GM21526 (cell line): ENCODE measurements at regions not wholly inside any gene's neighbourhood (a gene's known extent, or its start where the extent isn't known, plus 50 kb on each side); places are given as distances from the start of the nearest gene placed in this dataset.
A peak's percentile ranks its signal among the peaks of the same experiment; 100 is the strongest.

Experiments used
- ATAC-seq: cut with Tn5 transposase; IDR thresholded peaks from one replicate; pipeline ENCODE4 v1.9.1; 2021; ENCODE audit warnings: moderate library complexity; ENCODE audit not compliant: unreplicated experiment, low FRiP score

DNA sequence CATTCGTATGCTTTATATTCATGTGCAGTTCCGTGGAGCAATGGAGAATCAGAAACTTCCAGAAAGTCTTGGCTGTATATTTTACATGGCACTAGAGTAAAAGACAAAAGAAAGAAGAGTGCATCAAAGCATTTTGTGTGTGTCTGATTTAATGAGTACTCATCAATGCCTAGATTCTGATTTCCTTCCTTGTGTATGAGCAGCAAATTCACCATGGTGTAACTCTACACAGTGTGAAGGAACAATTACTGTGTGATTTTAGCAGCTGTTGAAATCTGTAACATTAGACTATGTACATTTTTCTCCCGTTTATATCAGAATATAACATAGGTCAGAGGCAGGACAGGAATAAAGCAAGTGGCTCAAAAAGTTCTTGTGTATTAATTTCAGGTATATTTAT lies 102.0 kb upstream of the TSC22D2 start:
- ATAC-seq: no peak

DNA sequence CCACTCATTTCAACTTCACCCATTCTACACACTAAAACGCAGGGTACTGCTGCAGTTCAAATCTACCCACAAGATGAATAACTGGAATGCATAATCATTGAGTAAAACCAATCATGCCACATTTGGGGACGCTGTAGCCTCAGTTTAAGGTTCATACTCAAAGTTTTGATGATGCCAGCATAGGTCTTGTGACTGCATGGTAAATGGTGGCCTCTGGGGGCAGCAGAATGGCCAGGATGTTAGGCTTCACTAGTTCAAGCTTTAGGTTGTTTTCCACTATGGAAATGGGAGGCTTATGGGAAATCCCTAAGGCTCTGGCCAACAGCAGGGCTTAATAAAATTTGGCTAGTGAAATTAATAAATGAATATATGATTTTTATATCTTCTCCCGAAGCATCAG lies 104.3 kb upstream of the TSC22D2 start:
- ATAC-seq: no peak

DNA sequence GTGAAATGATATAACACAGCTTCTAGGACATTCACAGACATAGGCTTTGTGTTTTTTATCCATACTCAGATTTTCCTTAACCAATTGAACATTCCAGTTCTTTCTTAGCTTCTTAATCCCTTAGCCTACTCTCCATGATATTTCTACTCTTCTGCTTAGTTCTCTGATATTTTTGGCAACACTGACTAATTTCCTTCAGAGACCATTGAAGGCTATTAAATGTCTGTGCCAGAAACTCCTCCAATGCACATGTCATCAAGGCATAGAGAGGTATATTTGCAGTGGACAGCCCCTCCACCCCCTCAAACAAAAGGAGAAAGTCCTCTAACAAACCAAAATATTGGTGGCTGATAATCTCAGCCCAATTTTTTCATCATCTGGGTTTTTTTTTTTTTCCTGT lies 105.9 kb upstream of the TSC22D2 start:
- ATAC-seq: no peak

DNA sequence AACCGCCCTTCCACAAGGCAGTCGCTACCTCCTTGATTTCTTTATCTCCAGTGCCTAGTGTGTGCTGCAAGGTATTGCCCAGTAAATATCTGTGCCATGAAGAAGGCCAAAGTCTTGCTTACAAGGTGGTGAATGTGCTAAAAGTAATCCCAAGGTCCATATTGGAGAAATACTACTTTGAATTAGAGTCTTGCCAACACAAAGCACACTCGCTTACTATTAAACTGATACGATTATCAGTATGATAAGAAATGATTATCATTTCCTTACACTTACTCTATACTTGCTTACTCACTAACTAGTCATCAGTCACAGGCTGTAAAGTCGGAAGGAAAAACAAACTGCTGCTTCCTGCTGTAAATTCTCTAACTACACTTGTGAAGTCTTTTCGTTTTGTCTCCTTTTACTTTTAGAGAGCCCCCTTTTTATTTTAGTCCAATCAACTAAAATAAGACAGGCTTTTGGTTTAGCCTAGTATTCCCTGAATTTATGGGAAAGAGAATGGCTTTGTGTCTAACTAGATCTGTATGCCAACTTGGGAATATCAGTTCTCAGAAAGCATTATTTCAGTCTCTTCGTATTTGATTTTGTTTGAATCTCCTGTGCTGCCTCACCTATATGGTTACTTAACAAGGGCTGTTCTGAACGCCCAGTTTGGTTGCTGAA lies 107.1 kb upstream of the TSC22D2 start:
- no peak for ATAC-seq

DNA sequence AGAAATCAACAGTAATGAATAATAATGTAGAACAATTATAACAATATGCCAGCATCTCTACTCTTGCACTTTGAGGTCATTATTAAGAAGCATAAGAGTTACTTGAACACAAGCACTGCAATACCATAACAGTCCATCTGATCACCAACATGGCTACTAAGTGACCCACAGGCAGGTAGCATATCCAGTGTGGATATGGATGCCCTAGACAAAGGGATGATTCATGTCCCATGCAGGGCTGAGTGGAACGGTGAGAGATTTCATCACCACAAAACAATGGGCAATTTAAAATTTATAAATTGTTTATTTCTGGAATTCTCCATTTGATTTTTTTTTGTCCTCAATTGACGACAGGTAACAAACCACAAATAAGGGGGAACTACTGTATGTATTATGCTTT lies 107.7 kb upstream of the TSC22D2 start:
- ATAC-seq: no peak

DNA sequence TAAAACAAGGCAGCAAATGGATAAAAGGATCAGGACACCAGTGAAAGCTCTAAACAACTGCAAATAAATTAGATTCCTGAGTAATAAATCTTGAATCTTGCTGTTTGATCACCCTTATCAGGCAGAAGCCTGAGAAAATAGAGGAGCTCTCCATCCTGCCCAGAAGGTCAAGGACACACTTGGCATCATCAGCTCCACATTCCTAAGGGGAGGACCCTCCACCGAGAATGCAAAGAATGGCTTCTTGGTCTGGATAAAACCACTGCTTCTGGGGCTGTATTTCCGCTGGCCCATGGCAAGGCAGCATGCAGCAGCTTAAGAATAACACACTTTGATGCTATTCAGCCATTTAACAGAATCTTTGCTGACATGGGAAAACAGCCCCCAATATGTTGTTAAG lies 108.9 kb upstream of the TSC22D2 start:
- no peak for ATAC-seq

DNA sequence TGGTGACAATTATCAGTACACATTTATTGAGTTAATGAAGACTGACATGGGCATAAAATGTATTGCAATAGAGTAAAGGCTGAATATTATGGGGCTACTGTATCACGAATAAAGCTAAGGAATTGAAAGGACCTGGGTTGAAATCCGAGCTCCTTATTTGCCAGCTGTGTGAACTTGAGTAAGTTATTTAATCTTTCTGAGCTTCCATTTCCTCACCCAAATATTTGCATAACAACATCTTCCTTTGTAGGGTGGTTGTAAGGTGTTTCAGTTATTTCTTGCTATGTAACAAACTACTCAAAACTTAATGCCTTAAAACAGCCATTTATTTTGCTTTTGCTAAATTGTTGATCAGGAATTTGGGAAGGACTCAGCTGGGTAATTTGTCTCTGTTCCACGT lies 111.1 kb upstream of the TSC22D2 start:
- ATAC-seq: no peak

DNA sequence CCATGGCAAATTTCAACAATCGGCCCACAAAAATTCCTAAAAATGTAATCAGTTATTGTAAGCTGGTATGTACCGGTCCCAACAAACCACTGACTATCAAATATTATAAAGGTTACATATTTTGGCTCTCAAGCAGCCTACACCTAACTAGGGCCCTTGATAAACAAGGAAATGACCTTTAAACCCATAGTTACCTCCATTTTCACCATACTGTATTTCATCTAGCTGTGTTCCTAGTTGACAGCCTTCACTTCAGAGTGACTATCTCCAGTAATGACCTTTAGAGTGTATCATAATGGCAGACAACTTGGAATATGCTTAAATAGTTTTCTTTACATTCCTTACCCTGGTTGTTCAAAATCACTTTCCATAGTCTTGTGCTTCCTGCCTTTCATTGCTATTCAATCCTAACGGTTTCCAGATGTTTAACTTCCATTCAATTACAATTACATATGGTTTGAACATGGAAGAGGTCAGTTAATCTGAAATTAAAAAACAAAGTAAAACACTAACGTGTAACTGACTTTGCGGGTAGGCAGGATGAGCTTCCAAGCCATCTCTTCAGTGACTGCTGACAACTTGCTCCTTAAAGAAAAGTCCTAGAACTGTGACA lies 111.9 kb upstream of the TSC22D2 start:
- ATAC-seq: no peak

DNA sequence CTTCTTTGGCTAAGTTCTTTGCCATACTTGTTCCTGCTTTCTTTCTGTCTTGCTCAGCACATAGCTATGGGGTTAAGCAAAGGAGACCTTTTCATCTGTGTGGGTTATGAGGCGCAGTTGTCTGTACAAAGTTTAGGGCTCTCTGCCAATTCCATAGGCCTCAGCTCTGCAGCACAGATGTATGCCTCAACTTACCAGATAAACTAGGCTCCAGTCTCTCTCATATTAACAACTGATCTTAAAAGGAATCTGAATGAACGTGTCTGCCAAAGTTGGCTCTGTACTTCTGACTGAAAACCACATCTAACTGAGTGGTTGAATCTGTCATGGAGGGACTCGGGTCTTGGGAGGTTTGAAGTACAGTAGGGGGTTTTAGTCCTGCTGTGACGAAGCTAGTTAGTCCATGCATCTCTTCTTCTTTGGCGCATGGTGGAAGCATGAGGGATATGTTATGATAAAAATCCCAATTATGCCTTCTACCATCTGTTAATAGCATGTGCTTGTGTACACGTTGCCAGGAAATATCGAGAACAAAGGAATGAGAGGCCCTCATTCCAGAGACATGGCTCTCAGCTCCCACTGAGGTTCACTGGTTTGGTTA lies 114.6 kb upstream of the TSC22D2 start:
- ATAC-seq: no peak

DNA sequence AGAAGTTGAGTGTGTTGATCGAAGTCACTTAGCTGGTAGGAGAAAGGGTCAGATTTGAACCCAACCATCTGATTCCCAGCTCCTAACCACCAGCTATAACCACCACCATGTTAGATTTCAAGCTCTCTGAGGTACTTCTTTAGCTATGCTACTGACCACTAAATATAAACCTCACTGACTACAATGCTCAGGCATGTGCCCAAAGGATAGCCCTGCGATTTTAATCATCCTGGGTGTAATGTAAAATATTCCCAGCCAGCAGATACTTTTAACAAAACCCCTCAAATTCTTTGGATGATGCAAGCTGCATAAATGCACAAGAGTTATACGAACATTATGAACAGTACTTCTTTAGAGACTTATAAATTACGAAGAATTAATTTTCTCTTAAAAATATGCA lies 115.2 kb upstream of the TSC22D2 start:
- no peak for ATAC-seq

DNA sequence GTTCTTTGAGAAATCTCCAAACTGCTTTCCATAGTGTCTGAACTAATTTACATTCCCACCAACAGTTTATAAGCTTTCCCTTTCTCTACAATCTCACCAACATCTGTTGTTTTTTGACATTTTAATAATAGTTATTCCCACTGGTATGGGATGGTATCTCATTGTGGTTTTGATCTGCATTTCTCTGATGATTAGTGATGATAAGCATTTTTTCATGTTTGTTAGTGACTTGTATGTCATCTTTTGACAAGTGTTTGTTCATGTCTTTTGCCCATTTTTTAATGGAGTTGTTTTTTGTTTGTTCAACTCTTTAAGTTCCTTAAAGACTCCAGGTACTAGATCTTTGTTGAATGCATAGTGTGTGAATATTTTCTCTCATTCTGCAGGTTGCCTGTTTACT lies 116.6 kb upstream of the TSC22D2 start:
- ATAC-seq: no peak

DNA sequence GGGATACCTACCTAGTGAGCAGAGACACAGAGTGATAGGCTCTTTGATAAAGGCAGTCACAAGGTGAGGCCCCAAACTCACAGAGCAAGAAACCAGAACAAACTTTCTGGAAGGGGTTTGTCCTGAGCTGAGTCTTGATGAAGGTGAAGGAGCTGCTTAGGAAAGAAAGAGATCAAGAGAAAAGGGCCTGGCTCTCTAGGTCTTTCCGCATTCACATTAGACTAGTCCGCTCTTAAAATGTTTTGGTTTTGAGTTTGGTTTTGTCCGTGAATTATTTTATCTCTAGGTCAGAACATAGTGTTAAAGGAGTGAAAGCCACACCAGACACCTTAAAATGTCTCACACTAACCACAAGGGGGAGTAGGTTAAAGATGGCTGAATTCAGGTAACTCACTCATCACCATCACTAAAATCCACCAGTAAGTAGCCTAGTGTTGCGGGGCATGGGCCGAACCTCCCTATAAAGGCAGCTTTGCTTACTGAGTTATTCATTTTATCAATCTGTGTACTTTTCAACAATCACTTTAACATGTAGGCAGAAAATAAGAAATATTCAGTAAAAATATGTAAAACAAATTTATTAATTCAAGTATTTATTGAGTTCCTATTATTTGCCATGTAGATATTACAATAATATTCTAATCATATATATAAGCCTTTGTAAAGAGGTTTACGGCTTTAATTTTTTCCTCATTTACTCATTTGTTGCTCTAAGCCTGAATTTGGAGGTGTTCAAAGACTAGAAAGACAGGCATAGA lies 121.5 kb upstream of the TSC22D2 start:
- peak; percentile 89 for ATAC-seq

DNA sequence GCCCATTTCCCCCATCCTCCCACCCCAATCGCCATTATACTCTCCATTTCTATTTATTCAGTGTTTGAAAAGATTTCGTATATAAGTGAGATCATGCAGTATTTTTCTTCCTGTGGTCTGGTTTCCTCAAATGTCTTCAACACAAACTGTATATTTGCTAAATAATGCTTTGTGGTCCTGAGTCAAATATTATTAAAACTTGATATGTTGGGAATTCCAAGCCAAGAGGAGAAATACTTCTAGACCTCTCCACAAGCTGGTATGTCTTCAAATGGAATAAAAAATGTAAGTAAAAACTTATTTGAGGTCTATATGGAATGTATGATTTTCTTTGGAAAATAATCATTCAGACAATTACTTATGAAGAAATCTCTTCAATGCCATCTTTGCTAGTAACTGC lies 122.5 kb upstream of the TSC22D2 start:
- ATAC-seq: no peak

DNA sequence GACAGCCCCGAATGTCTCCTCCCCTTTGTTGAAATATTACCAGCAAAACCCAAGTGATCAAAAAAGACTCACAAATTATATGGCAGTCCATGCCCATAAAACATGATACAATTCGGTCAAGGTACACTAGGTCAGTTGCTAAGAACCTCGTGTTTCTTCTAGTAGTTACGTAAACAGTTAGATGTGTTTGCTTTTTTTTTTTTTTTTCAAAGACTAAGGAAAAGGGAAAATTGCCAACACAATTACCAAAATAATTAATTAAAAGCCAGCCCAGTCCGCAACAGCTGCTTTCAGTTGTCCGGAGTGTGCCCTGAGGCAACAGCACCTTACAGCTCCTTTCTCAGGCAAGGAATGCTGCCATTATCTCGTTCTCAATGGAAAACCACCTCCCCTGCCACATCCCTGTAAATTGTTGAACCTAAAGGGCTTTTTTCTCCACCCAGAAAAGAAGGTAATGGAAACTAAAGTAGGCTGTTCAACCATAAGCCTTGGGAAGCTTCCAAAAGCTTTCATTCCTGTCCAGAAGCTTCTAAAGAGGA lies 129.2 kb upstream of the TSC22D2 start:
- ATAC-seq: no peak

DNA sequence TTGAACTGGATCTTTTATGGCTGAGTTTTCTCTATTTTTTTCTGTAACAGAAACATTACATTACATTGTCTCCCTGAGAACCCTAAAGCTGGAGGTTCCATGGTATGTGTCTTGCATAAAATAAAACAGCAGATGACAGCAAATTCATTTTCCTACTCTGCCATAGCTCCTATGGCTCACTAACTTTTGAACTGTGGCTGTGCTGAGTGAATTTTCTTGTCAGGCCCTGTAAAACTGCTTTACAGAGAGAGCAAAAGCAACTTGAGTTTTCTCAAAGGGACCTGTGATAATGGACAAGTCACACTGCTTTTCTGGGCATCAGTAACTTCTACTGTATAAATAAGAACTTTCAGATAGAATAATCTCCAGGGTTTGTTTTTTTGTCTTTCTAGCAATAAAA lies 129.9 kb upstream of the TSC22D2 start:
- no peak for ATAC-seq

DNA sequence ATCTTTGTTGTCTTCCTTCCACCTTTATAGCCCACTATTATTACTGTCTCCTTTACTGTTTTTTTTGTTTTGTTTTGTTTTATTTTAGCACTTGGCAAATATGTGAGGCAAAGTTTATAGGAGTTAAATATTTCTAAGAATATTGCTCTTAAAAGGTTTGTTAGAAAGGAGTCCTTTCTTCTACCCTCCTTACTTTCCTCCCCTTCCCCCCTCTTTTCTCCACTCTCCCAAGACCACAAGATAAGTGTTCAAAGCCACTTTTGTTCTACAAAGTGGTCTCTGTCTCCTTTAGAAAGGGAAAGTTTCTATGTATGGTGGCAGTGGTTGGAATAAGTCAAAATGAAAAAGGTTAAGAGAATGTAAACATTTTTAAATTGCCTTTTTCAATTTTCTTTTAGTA lies 130.7 kb upstream of the TSC22D2 start:
- ATAC-seq: no peak

DNA sequence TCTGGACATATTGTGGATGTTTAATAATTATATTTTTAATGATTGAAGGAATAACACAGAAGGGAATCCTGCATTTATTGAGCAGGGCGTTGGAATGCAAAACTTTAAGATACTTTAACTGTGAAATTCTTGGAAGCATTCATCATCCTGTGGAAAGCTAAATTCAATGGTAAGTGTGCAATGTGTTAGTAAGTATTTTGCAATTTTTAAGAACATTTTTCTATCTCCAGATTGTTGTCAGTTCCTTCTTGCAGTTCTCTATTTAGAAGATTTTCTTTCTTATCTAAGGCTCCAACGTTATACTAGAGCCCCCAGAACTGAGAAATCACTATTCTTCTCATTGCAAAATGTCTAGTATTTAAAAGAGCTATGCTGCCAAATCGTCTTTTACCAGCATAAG lies 132.2 kb upstream of the TSC22D2 start:
- no peak for ATAC-seq

DNA sequence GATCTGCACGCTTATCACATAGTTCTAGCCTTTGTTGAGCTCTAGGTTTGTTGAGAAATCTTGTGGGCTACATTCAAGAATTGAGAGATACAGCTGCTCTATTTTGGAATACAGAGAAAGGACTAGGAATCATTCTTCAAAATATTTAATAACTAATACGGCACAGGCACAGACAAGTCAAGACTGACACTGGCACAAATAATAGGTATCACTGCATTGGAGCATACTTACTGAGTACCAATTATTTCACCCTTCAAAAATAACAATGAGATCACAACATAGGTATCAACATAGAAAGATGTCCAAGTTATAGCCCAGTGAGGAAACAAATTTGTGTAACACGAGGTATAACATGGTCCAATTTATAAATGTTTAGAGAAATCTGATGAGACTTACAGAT lies 133.7 kb upstream of the TSC22D2 start:
- ATAC-seq: no peak

DNA sequence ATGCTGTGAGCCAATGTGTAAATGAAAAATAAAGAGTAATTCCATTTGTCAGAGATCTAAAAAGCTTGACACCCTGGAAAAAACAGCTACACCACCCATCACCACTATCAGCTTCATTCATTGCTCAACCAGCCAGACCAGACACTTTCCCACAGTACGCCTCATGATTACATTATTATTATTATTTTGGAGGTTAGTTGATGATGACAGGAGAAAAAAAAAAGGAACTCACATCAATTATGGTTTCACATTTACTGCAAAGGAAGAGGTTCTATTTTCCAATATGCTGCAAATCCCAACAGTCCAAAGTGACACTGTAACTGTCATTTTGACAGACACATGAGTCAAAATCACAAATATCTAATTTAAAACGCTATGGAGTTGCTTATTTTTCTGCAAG lies 134.7 kb upstream of the TSC22D2 start:
- ATAC-seq: no peak

DNA sequence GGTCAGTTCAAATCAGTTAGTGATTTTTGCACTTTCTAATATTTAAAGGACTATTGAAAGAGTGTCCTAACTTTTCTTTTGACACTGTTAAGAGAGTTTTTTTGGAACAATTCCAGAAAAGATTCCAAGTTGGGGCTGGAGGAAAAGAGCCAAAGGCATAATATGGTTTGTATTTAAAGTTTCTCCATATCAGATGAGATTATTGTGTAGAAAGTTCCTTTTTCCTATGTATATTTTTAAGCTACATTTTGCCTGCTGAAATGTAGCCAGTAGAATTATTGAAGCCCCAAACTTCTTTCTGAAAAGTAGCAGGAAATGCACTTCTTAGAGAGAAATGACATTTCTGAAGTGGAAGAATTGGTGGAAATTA lies 136.5 kb upstream of the TSC22D2 start:
- ATAC-seq: no peak

DNA sequence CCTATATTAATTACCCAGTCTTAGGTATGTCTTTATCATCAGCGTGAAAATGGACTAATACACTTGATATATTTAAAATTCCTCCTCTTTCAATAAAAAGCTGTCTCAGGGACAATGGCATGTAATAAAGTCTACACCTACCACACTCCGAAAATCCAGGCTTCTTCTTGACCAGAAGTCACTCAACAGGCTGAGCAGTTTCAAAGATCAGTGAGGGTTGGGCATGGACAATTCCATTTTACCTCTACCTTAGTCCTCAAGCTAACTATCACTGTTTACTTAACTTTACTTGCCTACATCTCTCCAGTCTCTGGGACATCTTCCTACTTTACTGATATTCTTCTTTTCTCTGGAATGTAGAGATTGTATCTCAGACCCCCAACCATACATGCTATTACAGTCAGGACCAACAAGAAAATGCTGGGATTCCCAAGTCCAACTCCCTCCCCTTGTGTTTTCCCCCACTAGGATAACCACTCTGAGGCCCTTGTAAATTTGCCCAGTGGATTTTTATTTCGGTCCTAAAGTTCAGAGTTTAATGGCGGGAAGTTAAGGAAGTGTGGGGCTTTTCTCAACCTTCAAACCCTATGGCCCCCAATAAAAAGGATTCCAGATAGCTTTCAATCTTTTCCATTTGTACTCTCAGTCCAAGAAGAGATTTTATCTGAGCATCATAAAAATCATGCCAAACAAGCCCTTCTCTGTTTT lies 137.1 kb upstream of the TSC22D2 start:
- ATAC-seq: no peak
